HG03378 (cell line): ENCODE measurements at regions not wholly inside any gene's neighbourhood (a gene's known extent, or its start where the extent isn't known, plus 50 kb on each side); places are given as distances from the start of the nearest gene placed in this dataset.
A peak's percentile ranks its signal among the peaks of the same experiment; 100 is the strongest.

ENCODE experiments used
- ATAC-seq: cut with Tn5 transposase; IDR thresholded peaks from one replicate; pipeline ENCODE4 v1.9.1; 2021; ENCODE audit warnings: mild to moderate bottlenecking, moderate library complexity; ENCODE audit not compliant: unreplicated experiment

GRCh38 chr2:8016688-8017087 is 665.2 kb upstream of the ID2 start:
- ATAC-seq = no peak

- ATAC-seq = no peak
These were observed 662.9 kb upstream of the ID2 start for GRCh38 chr2:8018956-8019355.

GRCh38 chr2:8019934-8020333 is 661.9 kb upstream of the ID2 start:
- ATAC-seq = no peak

- ATAC-seq = no peak
These were observed 659.9 kb upstream of the ID2 start for GRCh38 chr2:8021921-8022320.

GRCh38 chr2:8022908-8023640 is 658.8 kb upstream of the ID2 start:
- ATAC-seq = peak; percentile 92

GRCh38 chr2:8024506-8024905 is 657.4 kb upstream of the ID2 start:
- ATAC-seq = no peak

- no peak for ATAC-seq
These were observed 655.5 kb upstream of the ID2 start for GRCh38 chr2:8026381-8026780.

- ATAC-seq = no peak
These were observed 654.5 kb upstream of the ID2 start for GRCh38 chr2:8027387-8027786.

- no peak for ATAC-seq
These were observed 653.8 kb upstream of the ID2 start for GRCh38 chr2:8028036-8028435.

- no peak for ATAC-seq
These were observed 653.4 kb upstream of the ID2 start for GRCh38 chr2:8028436-8028835.

- no peak for ATAC-seq
These were observed 652.9 kb upstream of the ID2 start for GRCh38 chr2:8028981-8029380.

GRCh38 chr2:8030573-8031303 is 651.1 kb upstream of the ID2 start:
- no peak for ATAC-seq

GRCh38 chr2:8031370-8031769 is 650.5 kb upstream of the ID2 start:
- ATAC-seq = no peak

GRCh38 chr2:8033546-8034096 is 648.2 kb upstream of the ID2 start:
- ATAC-seq = no peak

GRCh38 chr2:8036366-8036765 is 645.5 kb upstream of the ID2 start:
- ATAC-seq = peak; percentile 67

- ATAC-seq = no peak
These were observed 642.1 kb upstream of the ID2 start for GRCh38 chr2:8039732-8040131.

GRCh38 chr2:8043295-8043694 is 638.6 kb upstream of the ID2 start:
- no peak for ATAC-seq

- no peak for ATAC-seq
These were observed 637.7 kb upstream of the ID2 start for GRCh38 chr2:8044046-8044594.

GRCh38 chr2:8045081-8045614 is 636.7 kb upstream of the ID2 start:
- ATAC-seq = no peak

- ATAC-seq = no peak
These were observed 635.0 kb upstream of the ID2 start for GRCh38 chr2:8046849-8047248.

- no peak for ATAC-seq
These were observed 632.7 kb upstream of the ID2 start for GRCh38 chr2:8049176-8049575.
